Kidney (tissue), 13 donors: ENCODE measurements at regions not wholly inside any gene's neighbourhood (a gene's known extent, or its start where the extent isn't known, plus 50 kb on each side); places are given as distances from the start of the nearest gene placed in this dataset.

Source experiments
- DNase-seq, 5 donors: peaks; one replicate each; pipeline ENCODE4 v3.0.0-alpha.2; 2013 to 2020
- FAIRE-seq: peaks from 2 replicates; lab custom pipeline; 2012; peaks lifted over from hg19 to GRCh38; lab: Jason Lieb, UNC
- H3K27ac ChIP-seq, 2 donors: one replicate each; pipeline ENCODE4 v1.7.0; 2013; ENCODE audit warnings: low read depth in 2 of 2, low read length in 2 of 2, inconsistent platforms in 1 of 2
- H3K27me3 ChIP-seq: one replicate; pipeline ENCODE4 v1.7.1; 2013; ENCODE audit warnings: low read length, inconsistent platforms; ENCODE audit not compliant: control insufficient read depth, insufficient read depth
- H3K36me3 ChIP-seq, 3 donors: one replicate each; pipeline versions ENCODE4 v1.7.0 to v1.7.1; 2013; ENCODE audit warnings: low read length in 3 of 3, control low read depth in 1 of 3, inconsistent platforms in 1 of 3; ENCODE audit not compliant: insufficient read depth in 3 of 3, control insufficient read depth in 2 of 3
- H3K4me1 ChIP-seq, 3 donors: one replicate each; pipeline versions ENCODE4 v1.7.0 to v1.7.1; 2013; ENCODE audit warnings: low read length in 3 of 3, inconsistent platforms in 1 of 3, low read depth in 1 of 3; ENCODE audit not compliant: control insufficient read depth in 2 of 3, insufficient read depth in 2 of 3
- H3K4me3 ChIP-seq, 3 donors: one replicate each; pipeline versions ENCODE4 v1.7.0 to v1.8.1; 2013; ENCODE audit warnings: low read length in 3 of 3, control low read depth in 1 of 3, inconsistent platforms in 1 of 3
- H3K9ac ChIP-seq, 3 donors: one replicate each; pipeline versions ENCODE4 v1.7.0 to v1.7.1; 2013; ENCODE audit warnings: low read length in 3 of 3, control low read depth in 1 of 3, inconsistent platforms in 1 of 3
- H3K9me3 ChIP-seq, 3 donors: one replicate each; pipeline versions ENCODE4 v1.7.0 to v1.7.1; 2013; ENCODE audit warnings: low read length in 3 of 3, control low read depth in 1 of 3, inconsistent platforms in 1 of 3; ENCODE audit not compliant: control insufficient read depth in 2 of 3, insufficient read depth in 1 of 3
- CTCF ChIP-seq: IDR thresholded peaks from 3 replicates; pipeline ENCODE4 v1.5.1; 2012; ENCODE audit warnings: mild to moderate bottlenecking, moderate library complexity, borderline replicate concordance; ENCODE audit not compliant: insufficient read depth; ENCODE audit errors: extremely low read depth
- intact Hi-C: fragments of 100-400 bp; cut with DNase I; formaldehyde crosslinking; loops from one replicate; pipeline ENCODE4 v1.11.1; 2022
- donor health status: control.
- donor health status: control.
- donor health status: control.
- donor health status: control.
- donor health status: control.
- donor health status: DM: yes; HTN: yes; CAD: no.
- donor health status: Normal renal cell carcinoma (clear cell type).

- no peak for TF ChIP-seq CTCF
- FAIRE-seq (no peak), DNase-seq (no peak)
- H3K27ac ChIP-seq: no peak overlapping the region
- no peaks in the 10 kb centered on the region for H3K9me3 ChIP-seq
- no peaks in the 10 kb centered on the region for H3K4me1 ChIP-seq
- no peak overlapping the region for H3K4me3 ChIP-seq
- no peaks in the 10 kb centered on the region for H3K36me3 ChIP-seq
- H3K9ac ChIP-seq: no peak overlapping the region
- H3K27me3 ChIP-seq: no peaks in the 10 kb centered on the region
- intact Hi-C loops: no loop called here
These were observed 344.0 kb upstream of the FAT3 start for GRCh38 chr11:91880660-91881059.

GRCh38 chr11:91876746-91877145 lies 347.9 kb upstream of the FAT3 start:
- FAIRE-seq (no peak), DNase-seq (no peak)
- Histone ChIP-seq H3K4me1 (no peaks in the 10 kb centered on the region), H3K9me3 (no peaks in the 10 kb centered on the region), H3K27me3 (no peaks in the 10 kb centered on the region), H3K9ac (no peak overlapping the region), H3K4me3 (no peak overlapping the region), H3K36me3 (no peaks in the 10 kb centered on the region), H3K27ac (no peak overlapping the region)
- intact Hi-C loops: no loop called here
- no peak for TF ChIP-seq CTCF

- intact Hi-C loops: no loop called here
- no peaks in the 10 kb centered on the region for H3K4me1 ChIP-seq
- TF ChIP-seq CTCF: no peak
- H3K27ac ChIP-seq: no peak overlapping the region
- H3K9me3 ChIP-seq: no peaks in the 10 kb centered on the region
- FAIRE-seq (no peak), DNase-seq (peak in 2 of 5 donors; percentile 10 to 36)
- no peaks in the 10 kb centered on the region for H3K36me3 ChIP-seq
- H3K9ac ChIP-seq: no peak overlapping the region
- no peak overlapping the region for H3K4me3 ChIP-seq
- no peaks in the 10 kb centered on the region for H3K27me3 ChIP-seq
These were observed 352.4 kb upstream of the FAT3 start for GRCh38 chr11:91872243-91872642.

- Histone ChIP-seq H3K27me3 (no peaks in the 10 kb centered on the region), H3K36me3 (no peaks in the 10 kb centered on the region), H3K4me3 (no peak overlapping the region), H3K9me3 (no peaks in the 10 kb centered on the region), H3K4me1 (no peaks in the 10 kb centered on the region), H3K27ac (no peak overlapping the region), H3K9ac (no peak overlapping the region)
- FAIRE-seq: no peak
- peak in 1 of 5 donors; percentile 21 for DNase-seq
- TF ChIP-seq CTCF: no peak
- intact Hi-C loops: no loop called here
These were observed 352.8 kb upstream of the FAT3 start for GRCh38 chr11:91871791-91872190.
